ENCODE measurements at regions not wholly inside any gene's neighbourhood (a gene's known extent, or its start where the extent isn't known, plus 50 kb on each side); places are given as distances from the start of the nearest gene placed in this dataset.

DNA sequence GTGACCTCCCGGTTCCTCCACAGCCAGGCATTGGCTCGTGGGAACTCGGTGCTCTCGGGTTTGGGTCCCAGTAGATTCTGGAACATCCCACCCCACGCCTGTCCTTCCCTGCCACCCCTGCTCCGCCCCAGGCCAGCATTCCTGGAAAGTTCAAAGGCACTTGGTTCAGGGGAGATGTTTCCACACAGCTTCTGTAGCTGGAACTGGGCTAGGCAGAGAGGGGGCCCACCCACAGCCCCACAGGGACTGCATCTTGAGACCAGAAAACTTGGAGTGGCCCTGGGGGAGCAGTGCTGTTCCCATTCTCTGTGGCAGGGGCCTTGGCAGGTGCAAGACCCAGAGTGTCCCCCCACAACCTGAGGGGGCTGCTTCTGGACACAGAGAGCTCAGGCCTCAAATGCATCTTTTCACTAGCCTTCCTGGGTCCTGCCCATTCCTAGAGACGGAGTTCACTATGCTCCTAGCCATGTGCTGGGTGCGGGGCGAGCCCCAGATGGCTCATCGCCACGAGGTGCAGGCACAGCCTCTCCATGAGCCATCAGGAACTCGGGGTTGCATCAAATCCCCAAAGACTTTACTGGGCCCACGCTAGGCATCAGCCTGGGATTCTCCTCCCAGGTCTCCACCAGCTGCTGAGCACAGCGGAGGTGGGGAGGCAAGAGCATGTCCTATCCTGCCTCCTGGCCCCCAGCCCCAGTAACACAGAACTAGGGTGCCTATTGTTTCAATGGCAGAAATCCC, 68.7 kb downstream of the ZFP36L2 start:
- TF ChIP-seq, protein P1, sequence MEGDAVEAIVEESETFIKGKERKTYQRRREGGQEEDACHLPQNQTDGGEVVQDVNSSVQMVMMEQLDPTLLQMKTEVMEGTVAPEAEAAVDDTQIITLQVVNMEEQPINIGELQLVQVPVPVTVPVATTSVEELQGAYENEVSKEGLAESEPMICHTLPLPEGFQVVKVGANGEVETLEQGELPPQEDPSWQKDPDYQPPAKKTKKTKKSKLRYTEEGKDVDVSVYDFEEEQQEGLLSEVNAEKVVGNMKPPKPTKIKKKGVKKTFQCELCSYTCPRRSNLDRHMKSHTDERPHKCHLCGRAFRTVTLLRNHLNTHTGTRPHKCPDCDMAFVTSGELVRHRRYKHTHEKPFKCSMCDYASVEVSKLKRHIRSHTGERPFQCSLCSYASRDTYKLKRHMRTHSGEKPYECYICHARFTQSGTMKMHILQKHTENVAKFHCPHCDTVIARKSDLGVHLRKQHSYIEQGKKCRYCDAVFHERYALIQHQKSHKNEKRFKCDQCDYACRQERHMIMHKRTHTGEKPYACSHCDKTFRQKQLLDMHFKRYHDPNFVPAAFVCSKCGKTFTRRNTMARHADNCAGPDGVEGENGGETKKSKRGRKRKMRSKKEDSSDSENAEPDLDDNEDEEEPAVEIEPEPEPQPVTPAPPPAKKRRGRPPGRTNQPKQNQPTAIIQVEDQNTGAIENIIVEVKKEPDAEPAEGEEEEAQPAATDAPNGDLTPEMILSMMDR (IDR thresholded peaks at IDR 0.05 in 4 of 5, conservative IDR thresholded peaks at IDR 0.05 in 1 of 5) = no peak
- TF ChIP-seq POLR2A (IDR thresholded peaks at IDR 0.05) = no peak

Measured in gastrocnemius medialis (tissue), 4 donors.